GM21576 (cell line): ENCODE measurements at regions not wholly inside any gene's neighbourhood (a gene's known extent, or its start where the extent isn't known, plus 50 kb on each side); places are given as distances from the start of the nearest gene placed in this dataset.
"Not testable (repeated sequence)": the region's sequence is repeated elsewhere in the genome, so short reads cannot be mapped to it uniquely, and the experiment has no call there.

Experiments
- ATAC-seq: cut with Tn5 transposase; IDR thresholded peaks from one replicate; pipeline ENCODE4 v1.9.1; 2021; ENCODE audit warnings: mild to moderate bottlenecking, moderate library complexity; ENCODE audit not compliant: unreplicated experiment

DNA sequence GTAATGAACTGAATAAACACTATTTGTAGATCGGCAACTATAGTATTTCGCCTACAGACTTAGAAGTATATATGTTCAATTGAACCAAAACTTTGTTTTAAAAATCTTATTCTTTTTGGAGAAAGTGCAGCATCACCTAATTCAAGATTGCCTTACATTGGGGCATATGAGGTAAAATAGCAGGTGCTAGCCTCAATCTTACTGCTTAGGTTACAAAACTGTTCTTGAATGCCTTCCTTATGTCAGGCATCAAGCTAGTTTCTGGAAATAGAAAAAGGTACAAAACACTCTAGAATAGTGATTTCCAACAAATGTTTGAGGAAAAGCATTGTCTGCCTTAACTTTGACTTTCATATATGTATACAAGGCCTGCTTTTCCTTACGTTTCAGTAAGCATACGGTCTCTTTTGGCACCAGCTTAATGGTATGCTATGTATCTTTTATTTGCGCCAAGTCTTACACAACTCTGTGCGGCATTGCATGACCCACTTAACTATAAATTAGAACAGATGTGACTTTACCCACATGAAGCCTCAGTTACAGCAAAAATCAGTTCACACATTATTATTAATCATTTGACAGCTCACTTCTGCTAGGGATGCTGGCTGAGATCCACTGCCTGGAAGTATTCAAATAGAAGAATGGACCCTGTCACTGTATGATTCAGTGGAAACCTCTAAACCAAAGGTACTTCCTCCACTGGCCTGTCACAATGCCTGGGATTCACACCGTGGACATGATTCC lies 174.1 kb downstream of the PRELID2 start:
- ATAC-seq = no peak

DNA sequence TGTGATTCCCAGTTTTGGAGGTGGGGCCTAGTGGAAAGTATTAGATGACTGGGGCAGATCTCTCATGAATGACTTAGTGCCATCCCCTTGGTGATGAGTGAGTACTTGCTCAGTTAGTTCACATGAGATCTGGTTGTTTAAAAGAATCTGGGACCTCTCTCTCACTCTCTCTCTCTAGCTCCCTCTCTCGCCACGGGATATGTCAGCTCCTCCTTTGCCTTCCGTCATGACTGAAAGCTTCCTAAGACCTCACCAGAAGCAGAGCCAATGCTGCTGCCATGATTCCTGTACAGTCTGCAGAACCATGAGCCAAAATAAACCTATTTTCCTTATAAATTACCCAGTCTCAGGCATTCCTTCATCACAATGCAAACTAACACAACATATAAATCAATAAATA lies 176.7 kb downstream of the PRELID2 start:
- no peak for ATAC-seq

DNA sequence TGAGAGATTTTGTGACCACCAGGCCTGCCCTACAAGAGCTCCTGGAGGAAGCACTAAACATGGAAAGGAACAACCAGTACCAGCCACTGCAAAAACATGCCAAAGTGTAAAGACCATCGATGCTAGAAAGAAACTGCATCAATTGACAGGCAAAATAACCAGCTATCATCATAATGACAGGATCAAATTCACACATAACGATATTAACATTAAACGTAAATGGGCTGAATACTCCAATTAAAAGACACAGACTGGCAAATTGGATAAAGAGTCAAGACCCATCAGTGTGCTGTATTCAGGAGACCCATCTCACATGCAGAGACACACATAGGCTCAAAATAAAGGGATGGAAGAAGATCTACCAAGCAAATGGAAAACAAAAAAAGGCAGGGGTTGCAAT lies 182.4 kb downstream of the PRELID2 start:
- ATAC-seq = not testable (repeated sequence)

DNA sequence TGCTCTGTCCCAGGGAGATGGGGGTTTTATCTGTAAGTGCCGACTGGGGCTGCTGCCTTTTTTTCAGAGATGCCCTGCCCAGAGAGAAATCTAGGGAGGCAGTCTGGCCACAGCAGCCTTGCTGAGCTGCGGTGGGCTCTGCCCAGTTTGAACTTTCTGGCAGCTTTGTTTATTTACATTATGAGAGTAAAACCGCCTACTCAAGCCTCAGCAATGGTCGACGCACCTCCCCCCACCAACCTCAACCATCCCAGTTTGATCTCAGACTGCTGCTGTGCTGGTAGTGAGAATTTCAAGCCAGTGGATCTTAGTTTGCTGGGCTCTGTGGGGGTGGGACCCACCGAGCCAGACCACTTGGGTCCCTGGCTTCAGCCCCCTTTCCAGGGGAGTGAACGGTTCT lies 188.0 kb downstream of the PRELID2 start:
- ATAC-seq = not testable (repeated sequence)

DNA sequence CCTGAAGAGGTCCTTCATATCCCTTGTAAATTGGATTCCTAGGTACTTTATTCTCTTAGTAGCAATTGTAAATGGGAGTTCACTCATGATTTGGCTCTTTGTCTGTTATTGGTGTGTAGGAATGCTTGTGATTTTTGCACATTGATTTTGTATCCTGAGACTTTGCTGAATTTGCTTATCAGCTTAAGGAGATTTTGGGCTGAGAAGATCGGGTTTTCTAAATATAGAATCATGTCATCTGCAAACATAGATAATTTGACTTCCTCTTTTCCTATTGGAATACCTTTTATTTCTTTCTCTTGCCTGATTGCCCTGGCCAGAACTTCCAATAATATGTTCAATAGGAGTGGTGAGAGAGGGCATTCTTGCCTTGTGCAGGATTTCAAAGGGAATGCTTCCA lies 191.9 kb downstream of the PRELID2 start:
- not testable (repeated sequence) for ATAC-seq

DNA sequence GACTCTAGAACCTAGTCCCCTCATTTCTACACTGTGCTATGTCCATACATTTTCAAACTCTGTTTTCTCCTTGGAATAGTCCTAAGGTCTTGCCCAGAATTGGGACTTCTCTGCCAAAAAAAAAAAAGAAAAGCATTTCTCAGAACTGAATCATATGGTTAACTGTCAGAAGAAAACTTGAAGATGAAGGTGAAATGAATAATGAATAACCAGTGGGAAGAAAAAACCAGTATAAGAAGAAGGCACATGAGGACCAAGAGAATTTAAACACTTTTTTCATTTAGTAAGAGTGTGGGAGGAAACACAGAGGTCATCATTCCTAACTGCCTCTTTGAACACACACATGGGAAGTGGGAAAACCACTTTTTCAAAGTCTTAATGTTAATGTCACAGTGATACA lies 197.7 kb downstream of the PRELID2 start:
- no peak for ATAC-seq

DNA sequence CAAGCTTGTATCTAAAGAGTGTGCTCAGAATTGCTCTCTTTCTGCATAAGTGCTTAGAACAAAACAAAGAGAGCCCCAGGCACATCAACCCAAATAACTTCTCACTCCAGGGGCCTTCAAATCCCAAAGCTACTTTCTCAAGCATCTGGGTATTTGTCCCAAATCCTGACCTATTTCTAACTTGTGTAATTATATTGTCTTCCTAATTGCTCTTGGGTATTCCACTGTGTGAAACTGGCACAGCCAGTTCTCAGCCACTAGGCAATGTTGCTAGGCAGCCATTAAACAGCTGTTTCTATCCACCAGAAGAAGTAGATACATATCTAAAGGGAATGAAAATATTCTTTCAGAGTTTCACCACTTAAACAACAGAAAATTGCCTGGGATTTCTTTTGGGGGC lies 198.8 kb downstream of the PRELID2 start:
- ATAC-seq = no peak

DNA sequence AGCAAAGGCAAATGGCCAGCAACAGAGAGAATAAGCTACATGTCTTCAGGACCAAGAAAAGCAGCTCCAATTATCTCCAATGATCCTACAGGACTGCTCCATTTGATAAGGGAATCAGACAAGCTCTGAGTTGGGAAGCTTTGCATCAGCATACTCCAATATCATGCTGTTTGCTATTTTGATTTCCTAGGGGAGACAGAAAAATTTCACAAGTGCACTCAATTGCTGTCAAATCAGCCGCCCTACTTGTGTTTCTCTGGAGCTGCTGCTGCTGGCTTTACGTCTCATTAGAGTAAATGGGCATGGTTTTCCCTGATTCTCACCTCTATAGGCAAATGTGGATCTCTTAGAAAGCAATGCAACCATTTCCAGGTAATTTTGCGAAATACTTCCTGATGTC lies 201.7 kb downstream of the PRELID2 start:
- ATAC-seq = no peak

DNA sequence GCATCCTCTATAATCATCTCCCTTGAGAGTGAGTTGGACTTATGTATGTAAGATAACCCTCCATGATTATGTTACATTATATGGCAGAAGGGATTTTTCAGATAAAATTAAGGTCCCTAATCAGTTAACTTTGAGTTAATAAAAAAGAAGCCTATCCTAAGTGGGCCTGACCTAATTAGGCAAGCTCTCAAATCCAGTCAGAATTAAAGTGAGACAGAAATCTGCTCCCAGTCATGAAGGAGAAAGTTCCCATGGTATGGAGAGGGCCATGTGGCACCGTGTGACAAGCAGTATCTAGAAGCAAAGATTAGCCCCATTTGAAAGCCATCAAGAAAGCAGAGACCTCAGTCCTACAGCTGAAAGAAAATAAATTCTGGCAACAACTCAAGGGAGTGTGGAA lies 202.4 kb downstream of the PRELID2 start:
- ATAC-seq = no peak

DNA sequence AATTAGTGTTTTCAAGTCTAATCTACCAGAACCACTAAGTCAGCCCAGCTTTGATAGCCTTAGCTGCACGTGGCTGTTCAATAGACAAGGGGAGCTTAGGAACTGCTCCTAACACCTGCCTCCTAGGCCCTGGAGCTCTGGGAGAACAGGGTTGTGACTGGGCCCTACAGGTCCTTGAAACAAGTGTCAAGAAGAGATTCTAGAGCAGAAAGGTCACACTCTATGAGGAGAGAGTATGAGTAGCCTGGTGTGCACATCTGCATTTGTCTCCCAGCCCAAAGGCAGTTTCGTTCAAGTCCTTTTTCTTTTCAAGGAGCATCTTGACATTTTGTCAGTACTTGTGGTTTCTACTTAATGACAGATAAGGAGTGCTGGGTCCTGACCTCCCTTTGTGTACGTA lies 206.1 kb downstream of the PRELID2 start:
- no peak for ATAC-seq

DNA sequence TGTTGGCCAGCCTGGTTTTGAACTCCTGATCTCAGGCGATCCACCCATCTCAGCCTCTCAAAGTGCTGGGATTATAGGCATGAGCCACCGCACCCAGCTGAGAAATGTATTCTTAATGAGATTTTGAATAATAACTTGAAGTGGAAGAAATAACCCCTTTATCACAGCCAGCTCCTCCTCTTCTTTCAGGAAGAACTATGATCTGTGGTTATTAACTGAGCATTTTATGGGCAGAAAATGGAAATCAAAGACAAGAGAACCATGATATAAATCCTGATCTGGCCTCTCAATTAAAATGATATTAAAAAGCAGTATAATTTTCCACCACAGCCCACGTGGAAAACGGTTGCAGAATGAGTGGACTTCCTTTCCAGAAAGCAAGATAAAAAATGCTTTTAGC lies 206.6 kb downstream of the PRELID2 start:
- no peak for ATAC-seq

DNA sequence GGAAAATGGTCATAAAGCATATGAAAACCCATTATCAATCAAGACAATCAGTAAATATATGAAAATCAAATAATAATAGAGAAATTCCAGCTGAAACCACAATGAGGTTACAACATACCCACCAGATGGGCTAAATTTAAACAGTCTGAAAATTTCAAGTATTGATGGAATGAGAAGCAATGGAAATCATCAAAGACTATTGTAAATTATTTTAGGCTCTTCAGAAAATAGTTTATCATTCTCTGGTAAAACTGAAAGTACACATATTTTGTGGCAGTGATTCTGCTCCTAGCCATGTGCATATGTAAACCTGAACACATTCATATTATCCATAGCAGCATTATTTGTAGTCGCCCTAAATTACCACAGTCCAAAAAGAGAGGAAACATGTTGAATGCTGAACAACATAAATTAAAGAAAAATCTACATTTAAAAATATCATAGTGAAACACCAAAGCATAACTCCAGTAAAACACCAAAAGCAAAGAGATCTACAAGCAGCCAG lies 215.3 kb downstream of the PRELID2 start:
- no peak for ATAC-seq

DNA sequence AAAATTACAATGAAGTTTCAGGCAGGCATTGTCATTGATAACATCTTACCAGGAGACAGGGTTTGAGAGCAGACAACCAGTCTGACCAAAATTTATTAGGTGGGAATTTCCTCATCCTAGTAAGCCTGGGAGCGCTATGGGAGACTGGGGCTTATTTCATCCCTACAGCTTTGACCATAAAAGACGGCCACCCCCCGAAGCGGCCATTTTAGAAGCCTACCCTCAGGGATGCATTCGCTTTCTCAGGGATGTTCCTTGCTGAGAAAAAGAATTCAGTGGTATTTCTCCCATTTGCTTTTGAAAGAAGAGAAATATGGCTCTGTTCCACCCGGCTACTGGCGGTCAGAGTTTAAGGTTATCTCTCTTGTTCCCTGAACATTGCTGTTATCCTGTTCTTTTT lies 218.4 kb downstream of the PRELID2 start:
- not testable (repeated sequence) for ATAC-seq

DNA sequence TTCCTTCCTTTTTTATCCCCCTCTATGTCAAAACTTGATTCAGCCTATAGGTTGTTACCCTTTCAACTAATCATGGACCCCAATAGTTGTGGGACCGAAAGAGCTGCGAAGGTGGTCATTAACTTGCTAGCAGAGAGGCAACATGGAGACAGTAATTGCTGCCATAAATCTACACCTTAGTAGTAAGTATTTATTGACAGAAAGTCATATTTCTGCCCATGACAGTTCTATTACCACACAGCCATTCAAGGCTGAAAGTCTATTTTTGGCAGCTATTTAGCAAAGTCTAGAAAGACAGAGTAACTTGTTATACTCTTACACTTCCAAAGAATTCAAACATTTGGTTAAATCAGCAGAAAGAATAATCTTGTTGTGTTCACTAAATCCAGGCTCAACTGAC lies 236.2 kb downstream of the PRELID2 start:
- no peak for ATAC-seq

DNA sequence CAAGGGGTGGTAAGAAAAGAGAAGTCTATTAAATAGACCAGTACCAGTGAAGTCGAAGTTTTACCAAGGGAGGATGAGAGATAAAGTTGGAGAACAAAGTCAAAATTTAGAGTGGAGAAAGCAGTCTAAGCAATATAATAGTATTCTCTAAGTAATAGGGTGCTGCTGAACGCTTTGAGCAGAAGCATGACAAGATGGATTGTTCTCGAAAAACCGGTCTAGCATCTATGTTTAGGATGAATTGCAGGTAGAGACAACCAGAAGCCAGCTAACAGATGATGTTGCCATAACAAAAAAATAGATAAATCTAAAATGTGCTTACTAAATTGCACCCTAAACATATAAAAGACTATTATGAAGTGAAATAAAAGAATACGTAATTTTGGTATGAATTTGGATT lies 237.0 kb downstream of the PRELID2 start:
- no peak for ATAC-seq

DNA sequence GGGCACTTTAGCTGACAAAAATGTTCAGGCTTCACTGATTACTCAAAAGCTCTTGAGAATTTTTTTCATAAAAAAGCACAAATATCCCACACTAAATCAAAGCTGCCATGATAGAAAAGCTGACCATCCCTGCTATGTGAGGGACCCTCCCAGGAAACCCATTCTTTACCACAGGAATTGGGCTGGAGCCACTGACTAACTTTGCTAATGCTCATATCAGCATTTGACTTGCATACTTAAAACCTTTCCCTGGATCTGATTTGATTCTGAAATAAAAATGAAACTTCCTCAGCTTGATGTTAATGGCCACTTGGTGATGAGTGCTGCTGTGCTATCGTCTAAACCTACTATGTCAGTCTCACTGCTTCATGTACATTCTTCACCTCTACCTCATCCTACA lies 243.6 kb downstream of the PRELID2 start:
- no peak for ATAC-seq

DNA sequence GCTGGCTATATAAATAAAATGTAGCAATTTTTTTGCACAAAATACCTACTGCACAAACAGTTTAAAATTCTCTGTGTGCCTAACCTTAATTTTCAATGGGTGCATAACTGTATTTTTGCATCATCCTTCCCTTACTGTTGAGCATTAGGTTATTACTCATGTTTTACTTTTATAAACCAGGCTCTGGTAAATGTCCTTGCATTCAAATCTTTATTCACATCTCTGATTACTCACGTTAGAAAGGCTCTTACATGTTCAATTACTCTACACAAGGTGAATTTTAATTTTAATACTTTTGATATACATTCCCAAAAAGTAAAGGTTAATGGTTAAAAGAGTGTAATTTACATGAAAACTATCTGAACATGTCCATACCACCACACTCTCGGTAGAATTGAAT lies 246.1 kb downstream of the PRELID2 start:
- ATAC-seq = no peak

DNA sequence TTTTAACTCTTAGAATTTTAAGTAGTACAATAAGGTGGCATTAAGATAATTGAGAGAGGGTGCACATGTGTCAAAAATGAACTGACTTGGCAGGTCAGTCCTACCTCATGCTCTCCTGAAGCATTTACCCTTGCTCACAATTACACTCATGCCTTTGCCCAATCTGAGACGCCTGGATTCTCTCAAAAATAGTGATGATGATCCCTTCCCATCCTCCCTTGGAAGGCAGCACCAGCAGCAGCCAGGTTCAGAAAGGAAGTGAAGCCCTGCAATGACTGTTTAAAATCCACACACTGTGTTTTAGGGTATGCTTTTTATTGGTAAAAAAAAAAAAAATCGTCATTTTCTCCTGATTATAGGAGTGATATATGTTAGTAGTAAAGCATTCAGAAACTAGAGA lies 246.6 kb downstream of the PRELID2 start:
- no peak for ATAC-seq

DNA sequence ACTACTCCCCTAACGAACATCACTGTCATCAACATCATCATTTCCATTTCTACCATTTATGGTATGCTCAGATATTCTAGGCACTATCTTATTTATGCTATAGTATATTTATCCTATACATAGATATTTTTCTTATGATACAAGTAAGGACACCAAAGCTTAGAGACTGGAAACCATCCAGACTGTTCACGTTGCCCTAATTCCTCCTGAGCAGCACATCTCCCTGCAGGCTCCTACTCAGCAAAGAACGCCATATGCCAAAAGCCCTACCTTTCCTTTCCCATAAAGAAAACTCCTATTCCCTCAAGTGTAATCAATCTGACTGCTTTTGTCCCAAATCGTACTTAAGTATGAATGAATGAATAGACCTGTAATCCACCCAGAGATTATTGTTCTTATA lies 247.0 kb downstream of the PRELID2 start:
- no peak for ATAC-seq

DNA sequence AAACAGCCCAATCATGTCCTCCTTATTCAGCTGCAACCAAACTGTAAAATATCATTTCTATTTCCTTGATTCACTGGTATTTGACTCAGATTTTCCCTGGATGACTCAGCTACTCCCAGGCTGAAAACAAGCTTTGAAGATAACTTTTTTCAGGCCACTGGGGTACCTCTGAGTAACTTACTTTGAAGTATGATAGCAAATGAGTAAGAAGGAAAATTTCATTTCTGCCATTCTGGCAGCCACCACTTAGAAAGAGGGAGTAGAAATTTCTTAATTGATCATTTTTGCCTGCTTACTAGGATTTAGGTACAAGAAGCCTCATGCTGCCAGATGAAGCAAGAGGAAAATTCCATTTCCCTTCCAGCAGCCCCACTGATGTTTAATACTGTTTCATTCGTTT lies 247.4 kb downstream of the PRELID2 start:
- no peak for ATAC-seq

DNA sequence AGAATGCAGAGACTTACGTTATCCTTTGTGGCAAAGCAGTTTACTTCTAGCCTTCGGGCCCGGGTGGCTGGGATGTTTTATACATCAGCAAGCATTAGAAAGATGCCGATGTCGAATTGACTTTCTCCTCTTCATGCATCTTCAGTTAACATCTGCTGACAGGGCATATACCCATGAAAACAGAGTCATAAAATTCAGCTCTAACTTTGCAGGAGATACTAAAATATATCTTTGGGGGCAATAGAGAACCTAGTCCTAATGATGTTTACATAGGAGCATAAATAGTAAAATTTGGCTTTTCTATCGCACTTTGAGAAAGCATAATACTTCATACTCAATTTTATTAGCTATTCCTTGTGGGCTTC lies 247.9 kb downstream of the PRELID2 start:
- no peak for ATAC-seq

DNA sequence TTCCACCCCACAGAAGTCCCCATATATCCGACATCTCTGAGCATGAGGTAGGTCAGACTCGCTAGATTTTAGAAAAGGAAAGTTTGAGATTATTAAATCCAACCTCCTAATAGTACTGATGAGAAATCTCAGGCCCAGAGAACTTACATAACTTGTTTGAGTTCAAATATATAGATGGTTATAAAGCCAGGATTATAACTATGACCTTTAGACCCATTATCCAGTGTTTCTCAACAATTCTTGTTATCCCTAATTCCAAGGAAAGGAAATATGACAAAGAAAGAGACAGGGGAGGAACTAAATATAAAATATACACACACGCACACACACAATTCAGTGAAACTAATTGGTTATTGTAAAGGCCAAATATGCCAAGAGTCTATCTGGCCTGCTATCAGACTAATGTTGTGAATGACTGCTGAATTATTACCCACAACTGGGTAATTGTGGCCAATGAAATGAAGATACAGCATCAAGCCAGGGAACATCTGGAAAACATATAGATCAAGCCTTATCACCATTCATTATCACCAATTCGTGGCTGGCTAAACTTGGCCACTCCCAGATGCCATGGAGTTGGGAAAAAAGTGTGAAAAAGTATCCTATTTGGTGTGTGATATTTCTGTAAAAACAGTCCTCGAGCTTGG lies 248.4 kb downstream of the PRELID2 start:
- ATAC-seq = no peak
